NCI-H510A (cell line): ENCODE measurements at regions not wholly inside any gene's neighbourhood (a gene's known extent, or its start where the extent isn't known, plus 50 kb on each side); places are given as distances from the start of the nearest gene placed in this dataset.

Experiments
- DNase-seq: peaks from one replicate; lab custom pipeline; 2025; lab: John Stamatoyannopoulos, UW

GRCh38 chr2:144156736-144157640 lies 362.9 kb downstream of the ZEB2 start:
- no peak for DNase-seq

DNA sequence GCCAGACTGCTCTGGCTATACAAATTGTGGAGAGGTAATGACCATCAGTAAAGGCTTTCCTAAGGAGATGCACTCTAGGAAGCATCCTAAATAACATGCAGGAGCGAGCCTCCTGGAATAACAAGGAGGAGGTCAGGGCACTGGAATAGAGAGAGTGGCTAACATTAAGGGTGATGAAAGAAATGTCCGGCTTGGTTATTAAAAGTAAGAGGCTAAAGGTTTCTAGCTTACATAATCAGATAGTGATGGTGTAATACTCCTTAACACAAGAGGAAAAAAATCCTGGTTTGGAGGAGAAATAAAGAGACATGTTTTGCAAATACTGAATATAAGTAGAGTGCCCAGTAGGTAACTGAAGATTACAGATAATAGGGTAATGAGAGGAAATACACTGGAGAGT lies 365.7 kb downstream of the ZEB2 start:
- no peak for DNase-seq

DNA sequence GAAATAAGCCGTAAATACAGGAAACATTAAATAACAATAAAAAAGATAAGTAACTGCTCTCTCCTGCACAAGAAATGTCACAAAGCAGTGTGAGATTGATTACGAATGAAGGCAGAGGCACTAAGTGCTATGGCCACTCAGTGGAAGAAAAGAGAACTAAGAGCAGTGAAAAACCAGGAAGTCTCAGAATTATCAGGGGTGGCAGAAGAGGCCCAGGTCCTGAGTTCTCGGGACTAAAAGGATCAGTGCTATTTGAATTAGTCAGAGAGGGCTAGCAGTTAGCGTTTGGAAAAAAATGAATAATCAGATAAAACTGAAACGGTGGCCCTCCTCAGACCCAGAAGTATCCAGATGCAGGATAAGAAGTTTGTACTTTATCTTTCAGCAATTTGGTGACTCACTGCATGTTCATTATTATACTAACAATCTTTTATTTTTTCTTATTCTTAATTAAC lies 367.1 kb downstream of the ZEB2 start:
- no peak for DNase-seq

- DNase-seq, result no peak
These were observed 368.1 kb downstream of the ZEB2 start for GRCh38 chr2:144151851-144152250.

GRCh38 chr2:144151405-144151804 lies 368.5 kb downstream of the ZEB2 start:
- no peak for DNase-seq

DNA sequence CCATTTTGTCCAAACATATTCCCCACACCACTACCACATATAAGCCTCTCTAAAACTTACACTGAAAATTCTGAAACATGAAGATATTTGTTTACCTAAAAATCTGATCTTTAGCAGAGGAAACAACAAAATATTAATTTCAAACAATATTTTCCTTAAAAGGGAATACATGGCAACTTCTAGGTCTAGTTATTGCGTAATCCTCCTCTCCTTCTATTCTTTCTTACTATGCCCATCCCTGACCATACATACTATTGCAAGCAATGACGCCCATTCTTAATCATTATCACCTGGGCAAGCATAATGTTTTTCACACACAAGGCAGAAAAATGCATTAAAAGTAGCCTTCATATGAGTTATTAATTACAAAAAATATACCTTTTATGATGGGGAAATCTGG lies 372.6 kb downstream of the ZEB2 start:
- DNase-seq, result no peak

DNA sequence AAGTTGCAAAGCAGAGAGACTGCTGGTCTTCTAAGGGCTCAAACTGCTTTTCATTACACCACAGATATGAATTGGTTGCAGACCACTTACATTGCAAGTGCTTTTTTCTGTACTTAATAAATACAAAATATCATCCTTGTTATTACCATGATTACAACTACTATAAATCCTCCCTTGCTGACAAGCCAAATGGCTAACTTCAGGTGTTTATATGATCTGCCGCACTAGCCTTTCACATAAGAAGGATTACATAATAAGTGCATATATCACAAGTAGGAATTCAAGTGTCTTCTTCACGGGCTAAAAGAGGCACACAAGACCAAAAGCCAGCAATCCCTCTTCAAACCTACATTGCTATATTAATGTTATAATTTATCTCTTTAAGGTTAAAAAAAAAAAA lies 373.0 kb downstream of the ZEB2 start:
- no peak for DNase-seq

- DNase-seq, result no peak
These were observed 373.8 kb downstream of the ZEB2 start for GRCh38 chr2:144146076-144146475.

GRCh38 chr2:144143294-144144151 lies 376.4 kb downstream of the ZEB2 start:
- DNase-seq, result no peak

DNA sequence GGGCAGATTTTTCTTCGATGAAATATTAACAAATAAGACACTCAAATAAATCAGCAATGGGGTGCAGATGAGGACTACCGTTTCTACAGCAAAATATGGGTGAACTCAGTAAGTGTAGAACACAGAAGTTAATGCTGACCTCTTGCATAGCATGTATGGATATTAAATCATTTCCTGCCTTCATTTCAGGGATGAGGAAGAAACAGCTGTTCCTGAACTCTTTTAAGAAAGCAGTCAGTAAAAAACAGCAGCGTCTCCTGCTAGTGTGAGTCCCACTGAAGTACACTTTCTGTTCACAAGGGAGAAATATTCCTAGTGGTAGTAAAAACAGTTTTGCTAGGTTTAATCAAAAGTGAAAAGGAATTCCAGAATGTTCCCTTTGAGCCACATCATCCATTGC lies 379.0 kb downstream of the ZEB2 start:
- DNase-seq, result no peak

DNA sequence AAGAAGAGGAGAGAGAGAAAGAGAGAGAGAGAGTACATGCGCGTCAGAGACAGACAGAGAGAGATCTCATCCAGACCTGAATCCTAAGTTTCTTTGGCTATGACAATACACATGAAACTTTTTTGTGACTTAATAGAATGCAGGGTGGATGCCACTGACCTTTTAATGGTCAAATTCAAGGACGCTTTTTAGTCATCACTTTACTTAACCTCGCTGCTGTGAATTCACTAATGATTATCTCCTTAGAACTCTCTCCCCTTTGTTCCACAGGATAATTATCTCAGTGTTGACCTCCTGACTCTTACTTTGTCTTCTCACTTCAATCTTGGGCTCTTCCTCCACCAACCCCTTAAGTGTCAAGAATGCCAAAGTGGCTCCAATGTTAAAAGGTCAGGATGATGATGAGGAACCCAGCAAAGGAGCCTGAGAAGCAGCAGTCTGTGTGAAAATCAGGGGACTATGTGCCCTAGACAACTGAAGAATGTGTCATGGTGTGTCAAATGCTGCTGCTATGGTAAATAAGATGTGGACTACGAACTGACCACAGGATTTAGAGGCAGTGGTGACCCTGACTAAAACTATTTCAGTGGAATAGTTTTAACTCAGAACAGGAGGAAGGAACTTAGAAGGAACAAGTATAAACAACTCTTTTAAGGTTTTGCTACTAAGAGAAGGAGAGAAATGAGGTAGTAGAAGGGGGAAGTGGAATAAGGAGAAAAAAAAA lies 382.1 kb downstream of the ZEB2 start:
- DNase-seq, result no peak

DNA sequence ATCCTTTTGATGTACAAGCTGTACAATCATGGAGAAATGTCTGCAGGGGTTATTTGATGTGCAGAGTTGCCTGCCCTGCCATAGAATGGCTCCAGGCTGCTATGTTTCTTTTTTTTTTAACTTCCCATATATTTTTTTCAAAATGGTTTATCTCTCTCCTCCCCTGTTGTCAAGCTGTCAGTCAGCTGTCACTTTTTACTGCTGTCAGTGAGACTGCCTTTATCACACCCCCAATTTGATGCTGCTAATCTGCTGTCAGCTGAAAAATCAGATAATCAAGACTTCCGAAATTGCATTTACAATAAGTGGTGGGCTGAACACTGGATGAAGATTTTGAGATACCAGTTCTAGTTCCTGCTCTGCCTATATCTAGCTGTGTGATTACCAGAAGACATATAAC lies 382.6 kb downstream of the ZEB2 start:
- DNase-seq, result no peak

GRCh38 chr2:144136297-144137010 lies 383.5 kb downstream of the ZEB2 start:
- DNase-seq, result no peak

GRCh38 chr2:144133936-144134665 lies 385.8 kb downstream of the ZEB2 start:
- no peak for DNase-seq

DNA sequence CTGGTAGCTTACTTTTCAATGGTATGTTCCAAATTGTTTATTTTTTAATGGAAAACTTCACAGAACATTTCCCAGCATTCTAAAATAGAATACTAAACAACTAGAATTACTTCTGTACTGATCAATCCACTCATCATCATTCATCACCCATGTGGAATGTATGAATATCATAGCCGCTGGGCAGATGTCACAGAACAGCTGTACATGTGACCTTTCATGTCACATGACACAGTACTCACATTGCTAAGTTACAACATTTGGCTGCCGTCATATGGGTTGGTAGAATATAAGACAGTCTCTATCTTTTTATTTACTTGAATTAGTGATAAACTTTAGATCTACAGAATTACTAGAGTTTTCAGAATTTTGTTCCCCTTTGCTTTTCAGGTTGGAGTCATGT lies 387.6 kb downstream of the ZEB2 start:
- no peak for DNase-seq

DNA sequence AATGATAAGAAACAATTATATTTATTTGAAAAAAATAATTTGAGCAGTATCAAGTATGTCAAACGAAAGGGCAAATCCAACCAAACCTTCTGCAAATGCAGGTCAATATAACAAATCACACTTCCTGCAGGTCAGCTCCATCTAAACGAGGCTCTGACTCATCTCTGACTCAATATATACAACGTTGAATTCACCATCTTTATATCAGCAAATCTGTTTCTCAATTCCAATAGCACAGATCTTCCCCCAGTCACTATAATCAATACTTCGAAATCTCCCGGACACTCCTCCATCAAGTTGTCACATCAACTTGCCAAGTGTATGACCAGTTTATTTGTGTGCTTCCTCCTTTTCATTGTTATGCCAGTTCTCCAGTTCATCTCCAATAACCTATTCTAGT lies 388.9 kb downstream of the ZEB2 start:
- DNase-seq, result no peak

GRCh38 chr2:144130551-144130950 lies 389.4 kb downstream of the ZEB2 start:
- no peak for DNase-seq

DNA sequence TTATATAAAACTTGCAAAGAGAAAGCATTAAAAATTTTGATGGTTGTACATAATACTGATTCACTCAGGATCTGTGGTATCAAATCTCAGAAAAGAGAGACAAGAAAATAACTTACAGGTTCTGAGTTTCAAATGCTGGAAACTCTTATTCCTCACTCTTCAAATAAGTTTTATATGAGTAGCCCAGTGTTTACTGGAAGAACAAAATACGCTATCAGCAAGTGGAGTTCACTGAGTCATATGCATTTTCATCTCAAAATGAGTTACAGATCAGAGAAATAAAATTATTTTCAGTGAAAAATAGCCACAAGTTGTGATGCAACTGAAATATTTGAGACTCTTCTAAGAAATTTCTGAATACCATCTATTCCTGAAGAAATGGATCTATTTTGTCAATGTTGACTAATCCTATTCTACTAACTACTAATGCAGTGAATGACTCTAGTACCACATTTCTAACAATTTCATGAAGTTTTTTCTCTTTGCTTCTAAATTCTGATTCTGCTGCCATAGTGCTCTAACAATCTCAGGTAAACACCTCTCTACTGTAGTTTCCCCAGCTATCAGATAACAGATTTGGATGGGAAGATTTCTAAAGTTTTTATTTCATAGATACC lies 391.7 kb downstream of the ZEB2 start:
- no peak for DNase-seq

DNA sequence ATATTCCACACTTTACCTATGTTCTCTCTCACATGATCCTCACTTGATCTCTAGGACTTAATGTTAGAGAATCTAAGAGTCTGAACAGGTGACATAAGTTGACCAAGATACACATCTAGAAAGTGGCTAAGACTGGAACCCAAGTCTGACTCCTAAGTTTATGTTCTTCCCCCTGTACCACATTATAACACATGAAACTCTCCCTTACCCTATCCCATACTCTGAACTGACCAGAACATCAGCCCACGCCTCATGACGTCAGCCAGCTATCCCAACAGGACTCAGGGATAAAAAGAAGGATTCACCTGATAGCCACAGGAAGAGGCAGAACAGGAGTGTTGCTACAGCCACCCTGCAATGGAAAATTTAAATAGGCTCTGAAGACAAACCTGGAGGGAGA lies 392.2 kb downstream of the ZEB2 start:
- no peak for DNase-seq

DNA sequence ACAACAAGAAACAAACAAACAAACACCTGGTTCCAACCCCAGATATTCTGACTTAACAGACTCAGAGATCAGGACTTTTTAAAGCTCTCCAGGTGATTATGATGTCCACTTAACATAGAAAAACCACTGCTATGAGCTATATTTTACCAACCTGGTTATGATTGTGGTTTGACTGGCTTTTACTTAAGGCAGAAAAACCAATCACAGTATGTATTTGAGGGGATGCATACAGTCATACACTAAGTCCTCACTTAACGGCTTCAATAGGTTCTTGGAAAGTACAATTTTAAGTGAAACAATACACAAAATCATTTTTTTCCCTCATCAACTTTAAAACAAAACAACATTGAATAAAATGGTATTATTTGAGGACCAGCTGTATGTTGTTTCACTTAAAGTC lies 393.6 kb downstream of the ZEB2 start:
- DNase-seq, result no peak

GRCh38 chr2:144125751-144126150 lies 394.2 kb downstream of the ZEB2 start:
- no peak for DNase-seq
